DOHH2 (cell line): ENCODE measurements at regions not wholly inside any gene's neighbourhood (a gene's known extent, or its start where the extent isn't known, plus 50 kb on each side); places are given as distances from the start of the nearest gene placed in this dataset.
"Not testable (repeated sequence)": the region's sequence is repeated elsewhere in the genome, so short reads cannot be mapped to it uniquely, and the experiment has no call there.

Experiments
- H3F3A ChIP-seq: fragments of 200-600 bp; sonication (generic), shearing (Covaris generic); 2 replicates; pipeline ENCODE4 v1.6.0; 2016; ENCODE audit warnings: antibody characterized with exemption, mild to moderate bottlenecking; ENCODE audit not compliant: control insufficient read depth, insufficient read depth
- H3K27ac ChIP-seq: fragments of 200-600 bp; sonication (generic); 2 replicates; pipeline ENCODE4 v1.5.1; 2014; ENCODE audit warnings: low read depth, mild to moderate bottlenecking, low read length, moderate library complexity
- H3K27me3 ChIP-seq: fragments of 200-600 bp; sonication (generic); 2 replicates; pipeline ENCODE4 v1.6.1; 2014; ENCODE audit warnings: mild to moderate bottlenecking, low read length, mixed read lengths; ENCODE audit not compliant: control insufficient read depth
- H3K36me3 ChIP-seq: fragments of 200-600 bp; sonication (generic); 2 replicates; pipeline ENCODE4 v1.6.1; 2014; ENCODE audit warnings: mild to moderate bottlenecking, low read length, moderate library complexity, mixed read lengths; ENCODE audit not compliant: control insufficient read depth
- H3K4me1 ChIP-seq: fragments of 200-600 bp; sonication (generic); 2 replicates; pipeline ENCODE4 v1.6.1; 2014; ENCODE audit warnings: mild to moderate bottlenecking, low read length, mixed read lengths; ENCODE audit not compliant: control insufficient read depth
- H3K4me2 ChIP-seq: fragments of 200-600 bp; sonication (generic); 2 replicates; pipeline ENCODE4 v1.6.0; 2014; ENCODE audit warnings: mild to moderate bottlenecking, low read length, moderate library complexity
- H3K4me3 ChIP-seq: fragments of 200-600 bp; sonication (generic); 2 replicates; pipeline ENCODE4 v1.5.1; 2014; ENCODE audit warnings: mild to moderate bottlenecking, low read length, mixed read lengths
- H3K79me2 ChIP-seq: fragments of 200-600 bp; sonication (generic); 2 replicates; pipeline ENCODE4 v1.6.1; 2014; ENCODE audit warnings: mild to moderate bottlenecking, low read length, mixed read lengths; ENCODE audit not compliant: control insufficient read depth
- H3K9me2 ChIP-seq: fragments of 200-600 bp; sonication (generic); replicated peaks from 2 replicates; pipeline ENCODE4 v1.6.1; 2014; ENCODE audit warnings: mild to moderate bottlenecking, low read length, mixed read lengths; ENCODE audit not compliant: control insufficient read depth
- H3K9me3 ChIP-seq: fragments of 200-600 bp; sonication (generic); 2 replicates; pipeline ENCODE4 v1.6.1; 2014; ENCODE audit warnings: antibody characterized with exemption, low read length, mixed read lengths; ENCODE audit not compliant: control insufficient read depth, insufficient read depth
- H4K20me1 ChIP-seq: fragments of 200-600 bp; sonication (generic); 2 replicates; pipeline ENCODE4 v1.6.0; 2014; ENCODE audit warnings: low read depth, mild to moderate bottlenecking, antibody characterized with exemption, low read length, moderate library complexity; ENCODE audit not compliant: control insufficient read depth, insufficient read depth
- EZH2phosphoT487 ChIP-seq: fragments of 200-600 bp; sonication (generic); IDR thresholded peaks from 2 replicates; pipeline ENCODE4 v1.6.1; 2017; ENCODE audit warnings: borderline replicate concordance, mild to moderate bottlenecking, antibody characterized with exemption, low read length, moderate library complexity, mixed read lengths
- TF ChIP-seq, protein P1 (sequence below): fragments of 200-600 bp; sonication (generic); IDR thresholded peaks from one replicate; pipeline ENCODE4 v1.5.1; 2014; ENCODE audit warnings: antibody characterized with exemption, mild to moderate bottlenecking, low read depth, low read length; ENCODE audit not compliant: poor library complexity, severe bottlenecking

DNA sequence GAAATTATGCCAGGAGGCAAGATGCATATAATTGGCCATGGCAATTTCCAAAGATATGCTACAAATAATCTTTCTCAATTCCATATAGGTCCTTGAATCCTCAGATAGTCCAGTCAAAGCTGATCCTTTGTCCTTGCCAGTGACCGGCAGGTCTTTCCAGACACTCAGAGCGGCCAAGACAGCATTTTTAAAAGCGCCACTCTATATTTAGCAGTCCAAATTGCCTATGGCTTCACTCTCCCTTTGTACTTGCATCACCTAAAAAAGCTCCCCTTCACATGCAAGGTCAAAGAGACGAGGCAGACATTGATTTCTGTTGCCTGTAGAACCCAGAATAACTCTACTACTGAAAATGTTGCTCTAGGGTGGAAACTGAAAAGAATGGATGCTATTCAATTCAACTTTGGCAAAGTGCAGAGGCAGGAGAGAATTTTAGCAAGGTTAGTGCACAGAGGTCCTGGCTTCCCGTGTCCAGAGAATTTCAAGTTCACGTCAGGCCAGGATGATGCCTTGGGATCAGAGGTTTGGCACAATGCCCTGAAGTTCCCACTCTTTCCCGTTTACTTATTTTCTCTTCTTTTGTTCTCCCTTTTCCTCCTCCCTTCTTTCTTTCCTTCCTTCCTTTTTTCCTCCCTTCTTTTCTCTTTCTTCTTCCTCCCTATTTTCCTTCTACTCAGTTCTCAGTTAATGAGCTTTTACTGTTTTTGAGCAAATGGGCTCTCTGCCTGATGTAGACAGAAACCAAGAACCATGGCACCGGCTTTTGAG, 108.5 kb downstream of the KCNK1 start:
- no peaks in the 10 kb centered on the region for H3K79me2 ChIP-seq
- no peaks in the 10 kb centered on the region for H3K9me2 ChIP-seq
- H4K20me1 ChIP-seq: no peaks in the 10 kb centered on the region
- no peaks in the 10 kb centered on the region for H3K4me1 ChIP-seq
- no peaks in the 10 kb centered on the region for H3K27me3 ChIP-seq
- H3K4me2 ChIP-seq: no peak overlapping the region
- no peak for TF ChIP-seq EZH2phosphoT487
- no peaks in the 10 kb centered on the region for H3F3A ChIP-seq
- H3K36me3 ChIP-seq: no peaks in the 10 kb centered on the region
- no peak overlapping the region for H3K4me3 ChIP-seq
- no peak overlapping the region for H3K27ac ChIP-seq
- no peaks in the 10 kb centered on the region; the same call in 1 of the 2 replicates for H3K9me3 ChIP-seq

- Histone ChIP-seq H3K79me2 (no peaks in the 10 kb centered on the region), H3K27ac (no peak overlapping the region), H3K9me2 (no peaks in the 10 kb centered on the region), H3K27me3 (no peaks in the 10 kb centered on the region), H3K4me2 (no peak overlapping the region), H3K4me3 (no peak overlapping the region), H3K4me1 (no peaks in the 10 kb centered on the region), H4K20me1 (no peaks in the 10 kb centered on the region), H3K9me3 (no peaks in the 10 kb centered on the region; the same call in 1 of the 2 replicates), H3K36me3 (no peaks in the 10 kb centered on the region), H3F3A (no peaks in the 10 kb centered on the region)
- TF ChIP-seq, protein P1, sequence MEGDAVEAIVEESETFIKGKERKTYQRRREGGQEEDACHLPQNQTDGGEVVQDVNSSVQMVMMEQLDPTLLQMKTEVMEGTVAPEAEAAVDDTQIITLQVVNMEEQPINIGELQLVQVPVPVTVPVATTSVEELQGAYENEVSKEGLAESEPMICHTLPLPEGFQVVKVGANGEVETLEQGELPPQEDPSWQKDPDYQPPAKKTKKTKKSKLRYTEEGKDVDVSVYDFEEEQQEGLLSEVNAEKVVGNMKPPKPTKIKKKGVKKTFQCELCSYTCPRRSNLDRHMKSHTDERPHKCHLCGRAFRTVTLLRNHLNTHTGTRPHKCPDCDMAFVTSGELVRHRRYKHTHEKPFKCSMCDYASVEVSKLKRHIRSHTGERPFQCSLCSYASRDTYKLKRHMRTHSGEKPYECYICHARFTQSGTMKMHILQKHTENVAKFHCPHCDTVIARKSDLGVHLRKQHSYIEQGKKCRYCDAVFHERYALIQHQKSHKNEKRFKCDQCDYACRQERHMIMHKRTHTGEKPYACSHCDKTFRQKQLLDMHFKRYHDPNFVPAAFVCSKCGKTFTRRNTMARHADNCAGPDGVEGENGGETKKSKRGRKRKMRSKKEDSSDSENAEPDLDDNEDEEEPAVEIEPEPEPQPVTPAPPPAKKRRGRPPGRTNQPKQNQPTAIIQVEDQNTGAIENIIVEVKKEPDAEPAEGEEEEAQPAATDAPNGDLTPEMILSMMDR: no peak
- TF ChIP-seq EZH2phosphoT487: no peak
Measured at GRCh38 chr1:233723387-233723786, 109.5 kb downstream of the KCNK1 start.

DNA sequence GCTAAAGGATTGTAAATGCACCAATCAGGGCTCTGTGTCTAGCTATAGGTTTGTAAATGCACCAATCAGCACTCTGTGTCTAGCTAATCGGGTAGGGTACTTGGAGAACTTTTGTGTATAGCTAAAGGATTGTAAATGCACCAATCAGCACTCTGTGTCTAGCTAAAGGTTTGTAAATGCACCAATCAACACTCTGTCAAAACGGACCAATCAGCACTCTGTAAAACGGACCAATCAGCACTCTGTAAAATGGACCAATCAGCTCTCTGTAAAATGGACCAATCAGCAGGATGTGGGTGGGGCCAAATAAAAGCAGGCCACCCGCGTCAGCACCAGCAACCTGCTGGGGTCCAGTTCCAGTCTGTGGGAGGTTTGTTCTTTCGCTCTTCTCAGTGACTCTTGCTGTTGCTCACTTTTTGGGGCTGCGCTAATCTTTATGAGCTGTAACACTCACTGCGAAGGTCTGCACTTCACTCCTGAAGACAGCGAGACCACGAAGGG, 110.3 kb downstream of the KCNK1 start:
- H3K27ac ChIP-seq, H3K9me3 ChIP-seq, H3K9me2 ChIP-seq, H3K79me2 ChIP-seq, H3K36me3 ChIP-seq, H3K27me3 ChIP-seq, H3K4me1 ChIP-seq, H3F3A ChIP-seq, H3K4me2 ChIP-seq, H3K4me3 ChIP-seq, H4K20me1 ChIP-seq: not testable (repeated sequence)

DNA sequence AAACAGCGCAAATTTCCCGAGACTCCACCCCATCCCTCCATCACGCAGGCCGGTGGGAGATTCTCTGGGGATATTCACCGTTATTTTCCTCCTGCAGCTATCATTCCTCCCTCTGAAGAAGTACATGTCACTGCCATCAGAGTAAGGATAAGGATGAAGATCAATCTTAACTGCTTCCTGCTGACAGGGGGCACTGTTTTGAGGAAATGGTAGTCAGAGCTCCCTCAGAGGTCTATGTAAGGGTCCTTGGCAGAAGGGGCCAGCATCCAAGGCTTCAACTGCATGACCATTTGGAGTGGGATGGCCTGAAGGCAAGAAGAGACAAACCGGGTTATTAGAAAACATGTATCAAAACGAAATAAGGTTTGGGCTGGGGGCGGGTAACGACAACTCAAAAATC, 111.5 kb downstream of the KCNK1 start:
- TF ChIP-seq, protein P1: no peak

More for the DNA sequence above, 111.5 kb downstream of the KCNK1 start:
- Histone ChIP-seq H3K9me2 (no peaks in the 10 kb centered on the region), H3F3A (no peaks in the 10 kb centered on the region), H3K36me3 (no peaks in the 10 kb centered on the region), H3K79me2 (no peaks in the 10 kb centered on the region), H3K4me2 (no peak overlapping the region), H3K4me3 (no peak overlapping the region), H4K20me1 (no peaks in the 10 kb centered on the region), H3K9me3 (no peaks in the 10 kb centered on the region; the same call in 1 of the 2 replicates), H3K27ac (no peak overlapping the region), H3K27me3 (no peaks in the 10 kb centered on the region), H3K4me1 (no peaks in the 10 kb centered on the region)
